ENCODE measurements at regions not wholly inside any gene's neighbourhood (a gene's known extent, or its start where the extent isn't known, plus 50 kb on each side); places are given as distances from the start of the nearest gene placed in this dataset.

- WGBS, 3 donors, result 56 to 64% (median 62%) methylated on average over 2 of the region's 2 CpGs
- no peaks in the 10 kb centered on the region for H3K27me3 ChIP-seq
- no peak overlapping the region for H3K4me3 ChIP-seq
- no peak for TF ChIP-seq EP300 (IDR thresholded peaks at IDR 0.05)
- no peaks in the 10 kb centered on the region for H3K36me3 ChIP-seq
- intact Hi-C loops (cut with DNase I), result no loop called here
- H3K9me3 ChIP-seq, result no peaks in the 10 kb centered on the region
- peaks cover 16% of the 10 kb centered on the region for H3K4me1 ChIP-seq (ENCODE audit: insufficient read depth)
- no peak for DNase-seq
- no peak overlapping the region for H3K27ac ChIP-seq
These were observed 62.0 kb upstream of the ATL2 start for GRCh38 chr2:38438883-38439612.

GRCh38 chr2:38438133-38438882, 61.2 kb upstream of the ATL2 start:
- WGBS, 3 donors, result 71 to 82% (median 81%) methylated on average over 2 of the region's 2 CpGs
- no peak for DNase-seq

GRCh38 chr2:38436227-38436664, 59.2 kb upstream of the ATL2 start:
- no peak for DNase-seq
- 61 to 93% (median 63%) methylated on average over 2 of the region's 2 CpGs for WGBS, 3 donors
- Histone ChIP-seq H3K4me3 (no peak overlapping the region), H3K27ac (no peak overlapping the region), H3K4me1 (ENCODE audit: insufficient read depth) (peaks cover 11% of the 10 kb centered on the region), H3K36me3 (no peaks in the 10 kb centered on the region), H3K27me3 (no peaks in the 10 kb centered on the region), H3K9me3 (no peaks in the 10 kb centered on the region)
- intact Hi-C loops (cut with DNase I), result no loop called here
- TF ChIP-seq POLR2A (IDR thresholded peaks at IDR 0.05) (no peak), EP300 (IDR thresholded peaks at IDR 0.05) (no peak), CTCF (IDR thresholded peaks at IDR 0.05) (no peak)

More at GRCh38 chr2:38438133-38438882, 61.2 kb upstream of the ATL2 start:
- peaks cover 16% of the 10 kb centered on the region for H3K4me1 ChIP-seq (ENCODE audit: insufficient read depth)
- no peaks in the 10 kb centered on the region for H3K36me3 ChIP-seq
- H3K27ac ChIP-seq, result no peak overlapping the region
- intact Hi-C loops (cut with DNase I), result no loop called here
- H3K9me3 ChIP-seq, result no peaks in the 10 kb centered on the region
- TF ChIP-seq EP300 (IDR thresholded peaks at IDR 0.05) (no peak), POLR2A (IDR thresholded peaks at IDR 0.05) (no peak), CTCF (IDR thresholded peaks at IDR 0.05) (no peak)
- H3K4me3 ChIP-seq, result no peak overlapping the region
- H3K27me3 ChIP-seq, result no peaks in the 10 kb centered on the region

- no peaks in the 10 kb centered on the region for H3K9me3 ChIP-seq
- 16 to 36% (median 20%) methylated on average over 2 of the region's 2 CpGs for WGBS, 3 donors
- no peaks in the 10 kb centered on the region for H3K27me3 ChIP-seq
- H3K4me1 ChIP-seq (ENCODE audit: insufficient read depth), result peaks cover 11% of the 10 kb centered on the region
- intact Hi-C loops (cut with DNase I), result no loop called here
- no peak for DNase-seq
- H3K4me3 ChIP-seq, result no peak overlapping the region
- H3K36me3 ChIP-seq, result no peaks in the 10 kb centered on the region
- no peak overlapping the region for H3K27ac ChIP-seq
- TF ChIP-seq EP300 (IDR thresholded peaks at IDR 0.05) (no peak), CTCF (IDR thresholded peaks at IDR 0.05) (no peak), POLR2A (IDR thresholded peaks at IDR 0.05) (no peak)
These were observed 58.7 kb upstream of the ATL2 start for GRCh38 chr2:38435775-38436174.

GRCh38 chr2:38434595-38434994, 57.5 kb upstream of the ATL2 start:
- intact Hi-C loops (cut with DNase I), result no loop called here
- Histone ChIP-seq H3K27ac (no peak overlapping the region), H3K4me1 (ENCODE audit: insufficient read depth) (peaks cover 11% of the 10 kb centered on the region), H3K36me3 (no peaks in the 10 kb centered on the region), H3K27me3 (no peaks in the 10 kb centered on the region), H3K4me3 (no peak overlapping the region), H3K9me3 (no peaks in the 10 kb centered on the region)
- no peak for DNase-seq
- TF ChIP-seq EP300 (IDR thresholded peaks at IDR 0.05), result no peak
- TF ChIP-seq CTCF (IDR thresholded peaks at IDR 0.05), result no peak
- no peak for TF ChIP-seq POLR2A (IDR thresholded peaks at IDR 0.05)

Measured in ovary (tissue), 7 donors.